ENCODE measurements at regions not wholly inside any gene's neighbourhood (a gene's known extent, or its start where the extent isn't known, plus 50 kb on each side); places are given as distances from the start of the nearest gene placed in this dataset.

- no peaks in the 10 kb centered on the region for H3K9me3 ChIP-seq
- no peak for TF ChIP-seq CTCF (IDR thresholded peaks at IDR 0.05)
- H3K27ac ChIP-seq: peak overlapping the region in 1 of 2 donors; percentile 73
- H3K4me3 ChIP-seq: no peak overlapping the region
- peaks cover 0 to 33% of the 10 kb centered on the region in 2 donors for H3K4me1 ChIP-seq (ENCODE audit: control insufficient read depth in 1 of 2, low read depth in 2 of 2)
- DNase-seq (ENCODE audit: low spot score) (no peak), ATAC-seq (ENCODE audit: insufficient number of reproducible peaks, low FRiP score, low read depth) (no peak)
- no peaks in the 10 kb centered on the region for H3K36me3 ChIP-seq
- H3K27me3 ChIP-seq (replicated peaks; ENCODE audit: insufficient read depth): no peaks in the 10 kb centered on the region
Observed at GRCh38 chr6:44049163-44049988, 77.9 kb downstream of the MRPL14 start.

- TF ChIP-seq CTCF (IDR thresholded peaks at IDR 0.05): no peak
- Histone ChIP-seq H3K27ac (no peak overlapping the region), H3K36me3 (no peaks in the 10 kb centered on the region), H3K4me3 (no peak overlapping the region), H3K27me3 (replicated peaks; ENCODE audit: insufficient read depth) (no peaks in the 10 kb centered on the region), H3K4me1 (ENCODE audit: control insufficient read depth in 1 of 2, low read depth in 2 of 2) (peaks cover 4 to 41% of the 10 kb centered on the region in 2 donors), H3K9me3 (no peaks in the 10 kb centered on the region)
- ATAC-seq (ENCODE audit: insufficient number of reproducible peaks, low FRiP score, low read depth) (no peak), DNase-seq (ENCODE audit: low spot score) (no peak)
Observed at GRCh38 chr6:44048277-44048676, 79.0 kb downstream of the MRPL14 start.

GRCh38 chr6:44047801-44048200, 79.5 kb downstream of the MRPL14 start:
- H3K36me3 ChIP-seq: no peaks in the 10 kb centered on the region
- no peak overlapping the region for H3K27ac ChIP-seq
- no peak for TF ChIP-seq CTCF (IDR thresholded peaks at IDR 0.05)
- H3K4me1 ChIP-seq (ENCODE audit: control insufficient read depth in 1 of 2, low read depth in 2 of 2): peaks cover 9 to 42% of the 10 kb centered on the region in 2 donors
- no peak for ATAC-seq (ENCODE audit: insufficient number of reproducible peaks, low FRiP score, low read depth)
- H3K9me3 ChIP-seq: no peaks in the 10 kb centered on the region
- H3K27me3 ChIP-seq (replicated peaks; ENCODE audit: insufficient read depth): no peaks in the 10 kb centered on the region
- H3K4me3 ChIP-seq: no peak overlapping the region
- DNase-seq (ENCODE audit: low spot score): no peak

- ATAC-seq (ENCODE audit: insufficient number of reproducible peaks, low FRiP score, low read depth): no peak
- Histone ChIP-seq H3K27ac (no peak overlapping the region), H3K9me3 (no peaks in the 10 kb centered on the region), H3K4me3 (no peak overlapping the region), H3K36me3 (no peaks in the 10 kb centered on the region), H3K4me1 (ENCODE audit: control insufficient read depth in 1 of 2, low read depth in 2 of 2) (peaks cover 11 to 41% of the 10 kb centered on the region in 2 donors), H3K27me3 (replicated peaks; ENCODE audit: insufficient read depth) (no peaks in the 10 kb centered on the region)
- DNase-seq (ENCODE audit: low spot score): no peak
- TF ChIP-seq CTCF (IDR thresholded peaks at IDR 0.05): no peak
Observed at GRCh38 chr6:44047179-44047546, 80.1 kb downstream of the MRPL14 start.

GRCh38 chr6:44046516-44047178, 80.6 kb downstream of the MRPL14 start:
- H3K4me3 ChIP-seq: no peak overlapping the region
- DNase-seq (ENCODE audit: low spot score): no peak
- no peaks in the 10 kb centered on the region for H3K36me3 ChIP-seq
- ATAC-seq (ENCODE audit: insufficient number of reproducible peaks, low FRiP score, low read depth): no peak
- H3K27me3 ChIP-seq (replicated peaks; ENCODE audit: insufficient read depth): no peaks in the 10 kb centered on the region
- H3K9me3 ChIP-seq: no peaks in the 10 kb centered on the region
- H3K4me1 ChIP-seq (ENCODE audit: control insufficient read depth in 1 of 2, low read depth in 2 of 2): peaks cover 11 to 36% of the 10 kb centered on the region in 2 donors
- no peak for TF ChIP-seq CTCF (IDR thresholded peaks at IDR 0.05)
- H3K27ac ChIP-seq: no peak overlapping the region
